NCI-H82 treated with DMSO at 0.1 percent for 48 hours (cell line): ENCODE measurements at regions not wholly inside any gene's neighbourhood (a gene's known extent, or its start where the extent isn't known, plus 50 kb on each side); places are given as distances from the start of the nearest gene placed in this dataset.

Source experiments
- DNase-seq: peaks from one replicate; lab custom pipeline; 2025; ENCODE audit not compliant: unreplicated experiment; lab: John Stamatoyannopoulos, UW

DNA sequence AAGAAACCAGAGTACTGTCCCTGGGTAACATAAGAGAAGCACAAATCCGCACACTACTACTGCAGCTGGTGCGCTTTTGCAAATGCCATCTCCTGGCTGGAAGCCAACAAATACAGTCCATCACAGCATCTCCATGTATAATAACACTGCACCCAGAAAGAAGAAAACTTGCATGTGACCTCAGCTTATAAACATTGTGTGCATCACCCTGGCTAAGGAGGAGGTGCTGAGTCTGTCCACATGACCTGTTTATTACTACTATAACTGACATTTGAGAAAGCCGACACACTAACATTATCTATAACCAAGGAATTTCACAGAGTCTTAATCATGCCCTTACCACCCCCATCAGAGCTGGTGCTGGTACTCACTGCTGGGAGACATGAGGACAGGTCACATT lies 516.8 kb downstream of the CFAP47 start:
- no peak for DNase-seq

DNA sequence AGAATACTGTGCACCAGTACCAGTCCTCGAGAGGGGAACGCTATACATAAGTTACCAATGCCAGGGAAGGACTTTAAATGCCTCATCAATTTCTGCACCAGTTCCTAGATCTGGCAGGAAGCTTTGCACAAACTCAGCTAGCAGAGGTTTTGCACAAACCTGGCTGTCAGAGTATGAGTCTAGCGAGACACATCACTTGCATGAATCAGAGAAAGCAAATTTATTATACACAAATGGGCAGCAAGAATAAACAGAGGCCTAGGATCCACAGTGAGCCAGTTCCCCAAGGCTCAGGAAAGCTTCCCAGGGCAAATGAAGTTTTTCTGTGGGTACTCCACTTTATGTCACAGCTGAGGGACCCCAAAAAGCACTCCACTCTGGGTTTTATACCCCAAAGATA lies 523.5 kb downstream of the CFAP47 start:
- no peak for DNase-seq

DNA sequence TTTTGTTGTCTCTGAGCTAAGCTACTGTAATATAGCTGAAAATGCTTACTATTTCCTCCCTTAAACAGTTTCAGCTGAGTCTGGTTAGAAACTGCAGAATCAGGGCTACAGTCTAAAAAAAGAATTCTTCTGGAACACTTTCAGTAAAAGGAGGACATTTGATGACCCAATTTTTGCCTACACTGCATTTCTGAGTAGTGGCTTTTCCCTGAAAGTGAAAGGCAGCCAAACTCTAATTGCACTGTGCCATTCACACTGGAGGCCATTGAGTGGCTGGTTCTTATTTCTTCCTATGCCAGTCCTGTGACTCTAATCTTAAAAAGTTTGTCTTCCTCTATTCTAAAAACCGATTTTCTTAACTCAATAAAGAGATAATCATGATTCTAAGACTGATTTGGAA lies 526.0 kb downstream of the CFAP47 start:
- no peak for DNase-seq

DNA sequence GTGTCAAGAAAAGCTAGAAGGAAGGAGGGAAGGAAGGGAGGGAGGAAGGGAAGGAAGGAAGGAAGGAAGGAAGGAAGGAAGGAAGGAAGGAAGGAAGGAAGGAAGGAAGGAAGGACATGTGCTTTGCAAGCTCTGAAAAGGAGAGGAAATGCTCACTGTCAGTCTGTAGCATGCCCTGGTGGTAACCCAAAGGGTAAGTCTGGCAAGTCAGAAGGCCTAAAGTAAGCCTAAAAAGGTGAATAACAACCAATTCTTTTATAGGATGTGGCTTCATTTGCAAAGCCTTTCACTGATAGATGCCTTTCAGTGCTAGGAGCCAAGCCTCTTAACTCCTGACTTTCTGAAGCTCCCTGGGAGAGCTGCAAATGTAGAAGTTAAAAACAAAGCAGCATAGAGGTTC lies 542.6 kb downstream of the CFAP47 start:
- no peak for DNase-seq

DNA sequence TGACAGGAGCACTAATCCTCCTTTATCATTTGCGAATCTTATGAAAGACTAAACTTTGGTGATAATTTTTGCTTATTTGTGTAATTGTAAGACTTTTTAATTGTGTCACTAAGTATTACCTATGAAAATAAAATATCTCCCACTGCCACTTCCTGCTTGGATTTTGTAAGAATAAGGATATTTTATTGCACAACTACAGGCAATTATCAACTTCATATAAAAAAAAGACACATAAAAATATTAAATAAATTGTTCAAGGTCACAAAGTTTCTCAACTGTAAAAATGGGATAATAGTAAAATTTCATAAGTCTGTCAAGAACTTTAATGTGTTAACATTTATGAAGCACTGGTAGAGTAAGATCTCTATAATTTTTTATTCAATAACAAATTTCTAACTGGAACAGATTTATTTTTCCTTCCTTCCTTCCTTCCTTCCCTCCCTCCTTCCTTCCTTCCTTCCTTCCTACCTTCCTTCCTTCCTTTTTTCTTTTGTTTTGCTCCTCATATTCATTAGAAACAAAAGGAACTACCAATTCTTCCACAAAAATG lies 527.6 kb upstream of the FAM47C start:
- no peak for DNase-seq

DNA sequence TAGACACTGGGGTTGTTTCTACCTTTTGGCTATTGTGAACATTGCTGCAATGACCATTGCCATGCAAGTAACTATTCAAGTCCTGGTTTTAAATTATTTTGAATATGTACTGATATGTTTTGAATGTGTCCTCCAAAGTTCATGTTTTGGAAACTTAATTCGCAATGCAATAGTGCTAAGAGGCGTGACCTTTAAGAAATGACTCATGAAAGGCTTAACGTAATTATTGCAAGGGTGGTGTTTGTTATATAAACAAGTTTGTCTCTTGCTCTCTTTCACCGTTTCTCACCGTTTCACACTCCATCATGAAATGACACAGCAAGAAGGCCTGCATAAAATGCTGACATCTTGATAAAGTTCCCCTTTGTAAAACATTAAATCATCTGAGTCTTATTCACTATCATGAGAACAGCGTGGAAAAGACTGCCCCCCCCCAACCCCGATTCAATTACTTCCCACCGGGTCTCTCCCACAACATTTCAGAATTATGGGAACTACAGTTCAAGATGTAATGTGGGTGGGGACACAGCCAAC lies 506.9 kb upstream of the FAM47C start:
- DNase-seq, result no peak

DNA sequence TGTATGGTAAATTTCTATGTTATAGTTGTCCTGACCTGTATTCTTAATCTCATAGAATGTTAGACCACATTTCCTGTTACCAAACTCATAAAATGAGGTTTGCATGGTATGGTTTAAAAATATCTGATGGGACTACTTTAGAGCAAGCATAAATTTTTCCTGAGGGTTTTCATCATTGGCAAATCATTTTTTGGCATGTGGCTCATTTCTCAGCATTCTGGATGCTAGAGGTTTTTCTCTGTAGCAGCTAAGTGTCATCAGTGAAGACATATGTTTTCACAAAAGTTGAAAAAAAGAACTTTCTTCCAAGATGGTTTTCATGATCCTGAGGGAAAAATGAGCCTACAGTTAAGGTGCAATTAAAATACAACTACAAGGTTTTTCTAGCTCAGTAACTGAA lies 503.5 kb upstream of the FAM47C start:
- no peak for DNase-seq

DNA sequence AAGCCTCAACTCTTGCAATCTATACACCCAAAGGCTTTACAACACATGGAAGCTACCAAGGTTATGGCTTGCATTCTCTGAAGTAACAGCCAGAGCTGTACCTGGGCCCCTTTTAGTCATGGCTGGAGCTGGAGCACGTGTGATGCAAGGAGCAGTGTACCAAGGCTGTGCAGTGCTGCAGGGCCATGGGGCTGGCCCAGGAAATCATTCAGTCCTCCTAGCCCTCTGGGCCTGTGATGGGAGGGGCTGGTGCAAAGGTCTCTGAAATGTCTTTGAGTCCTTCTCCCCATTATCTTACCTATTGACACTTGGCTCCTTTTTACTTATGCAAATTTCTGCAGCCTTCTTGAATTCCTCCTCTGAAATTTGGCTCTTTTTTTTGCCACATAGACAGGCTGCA lies 500.1 kb upstream of the FAM47C start:
- no peak for DNase-seq

DNA sequence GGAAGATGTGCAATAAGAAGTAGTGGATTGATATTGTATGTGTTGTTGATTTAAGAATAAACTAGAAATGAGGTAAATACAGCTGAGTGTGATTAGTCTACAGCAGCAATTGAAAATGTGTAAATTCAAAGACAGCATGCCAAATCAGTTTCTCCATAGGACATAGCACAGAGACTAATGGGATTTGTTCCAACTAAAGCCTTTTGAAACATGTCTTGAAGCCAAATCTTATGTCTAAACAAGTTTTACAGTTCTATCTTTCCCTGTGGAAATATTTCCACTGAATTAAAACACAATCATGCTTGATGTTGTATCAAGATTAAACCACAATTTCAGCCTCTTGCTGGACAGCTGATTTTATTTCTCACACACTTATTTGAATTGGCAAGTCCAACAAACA lies 497.4 kb upstream of the FAM47C start:
- DNase-seq, result no peak

DNA sequence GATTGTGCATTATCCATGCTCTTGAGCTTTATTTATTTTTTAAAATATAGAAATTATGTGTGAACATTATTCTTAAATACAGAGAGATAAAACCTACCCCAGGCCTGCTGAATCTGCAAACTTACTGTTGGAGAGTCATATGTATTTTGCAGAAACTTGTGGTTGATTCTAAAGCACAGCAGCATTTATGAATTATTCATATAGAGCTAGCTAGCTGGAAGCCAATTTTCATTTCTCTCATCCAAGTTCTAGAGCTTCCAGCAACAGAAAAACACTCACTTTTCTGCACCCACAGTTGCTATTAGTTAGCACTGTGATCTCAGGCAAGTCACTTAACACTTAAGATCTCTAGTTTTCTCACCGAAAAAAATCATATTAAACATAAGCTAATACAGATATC lies 479.5 kb upstream of the FAM47C start:
- no peak for DNase-seq

DNA sequence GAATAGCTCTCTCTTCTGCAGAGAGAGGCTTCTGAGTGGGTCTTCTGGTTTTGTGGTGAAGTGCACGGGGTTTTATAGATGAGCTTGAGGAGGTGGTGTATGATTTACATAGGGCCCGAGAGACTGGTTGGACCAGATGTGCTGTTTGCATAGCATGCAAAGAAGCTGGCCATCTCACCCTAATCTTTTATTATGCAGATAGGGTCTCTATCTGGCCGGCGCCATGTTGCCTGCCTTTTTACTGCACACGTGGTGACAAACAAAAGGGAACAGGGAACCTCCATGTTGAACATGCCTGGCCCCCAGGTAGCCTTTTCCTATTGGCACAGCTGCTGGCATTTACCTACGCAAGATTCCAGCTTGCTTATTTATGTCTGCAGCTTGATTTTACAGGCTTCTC lies 473.3 kb upstream of the FAM47C start:
- DNase-seq, result no peak

DNA sequence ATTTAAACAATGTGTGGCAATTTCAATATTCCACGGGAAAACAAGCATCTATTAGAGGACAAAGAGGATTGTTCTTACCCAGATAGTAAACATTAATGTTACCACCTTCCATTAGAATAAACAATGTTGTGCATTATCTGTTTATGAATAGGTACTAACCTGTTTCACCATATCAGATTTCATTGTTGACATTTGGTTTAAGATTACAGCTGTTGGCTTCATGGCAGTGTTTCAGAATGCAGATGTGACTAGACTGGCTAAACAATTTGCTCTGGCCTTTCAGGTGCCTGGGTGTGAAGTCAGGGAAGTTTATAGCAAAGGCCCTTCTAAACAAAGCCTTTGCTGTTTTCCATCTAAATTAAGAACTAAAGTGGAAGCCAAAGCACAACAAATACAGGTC lies 464.7 kb upstream of the FAM47C start:
- DNase-seq, result no peak

DNA sequence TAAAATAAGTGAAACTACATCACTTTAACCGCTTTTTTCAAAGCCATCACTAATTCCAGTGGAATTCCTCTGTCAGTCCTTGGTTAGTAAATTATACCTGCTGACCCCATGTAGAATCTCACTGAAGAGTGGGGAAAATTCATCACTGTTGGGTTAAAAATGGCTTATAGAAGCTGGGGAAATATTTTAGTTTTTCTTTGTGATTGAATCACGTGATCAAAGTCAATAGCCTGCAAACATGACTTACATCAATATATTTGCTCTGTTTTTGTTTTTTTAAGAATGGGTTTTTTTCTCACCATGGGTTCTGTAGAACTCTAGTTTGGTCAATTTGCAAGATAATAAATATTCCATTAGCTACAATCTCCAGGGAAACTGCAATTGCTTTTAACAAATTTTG lies 445.2 kb upstream of the FAM47C start:
- no peak for DNase-seq

DNA sequence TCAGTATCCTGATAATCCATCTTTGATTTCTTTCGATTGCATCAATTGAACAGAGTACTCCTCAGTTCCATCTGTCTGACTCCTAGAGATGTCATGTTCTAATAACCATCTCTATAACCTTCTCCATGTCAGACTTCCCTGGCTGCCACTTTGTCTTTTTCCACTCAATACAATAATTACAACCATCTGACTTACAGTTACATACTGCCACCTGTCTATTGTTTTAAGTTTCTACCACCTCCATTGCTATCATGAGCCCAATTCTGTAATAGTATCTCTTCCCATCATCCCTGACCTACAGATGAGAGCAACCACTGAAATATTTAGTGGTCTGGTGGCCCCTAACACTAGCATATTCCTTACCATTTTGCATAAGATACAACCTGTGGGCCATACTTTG lies 439.2 kb upstream of the FAM47C start:
- no peak for DNase-seq

DNA sequence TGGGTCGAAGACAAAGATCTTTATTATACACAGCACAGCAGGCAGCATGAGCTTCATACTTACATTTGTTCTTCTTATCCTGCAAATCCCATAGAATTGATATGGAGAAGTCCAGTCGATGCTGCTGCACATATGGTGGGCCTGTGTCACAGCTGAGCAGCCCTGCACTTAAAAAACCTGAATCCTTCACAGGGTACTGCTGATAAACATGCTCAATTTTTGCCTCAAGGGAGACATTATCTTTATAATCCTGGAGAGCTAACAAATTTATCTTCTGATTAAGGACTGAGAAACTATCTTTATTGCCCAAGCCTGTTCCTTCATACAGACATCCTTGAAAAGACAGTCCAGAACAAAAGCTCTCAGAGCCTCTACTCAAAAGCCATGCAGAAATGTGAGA lies 434.4 kb upstream of the FAM47C start:
- peak; percentile 27 for DNase-seq

DNA sequence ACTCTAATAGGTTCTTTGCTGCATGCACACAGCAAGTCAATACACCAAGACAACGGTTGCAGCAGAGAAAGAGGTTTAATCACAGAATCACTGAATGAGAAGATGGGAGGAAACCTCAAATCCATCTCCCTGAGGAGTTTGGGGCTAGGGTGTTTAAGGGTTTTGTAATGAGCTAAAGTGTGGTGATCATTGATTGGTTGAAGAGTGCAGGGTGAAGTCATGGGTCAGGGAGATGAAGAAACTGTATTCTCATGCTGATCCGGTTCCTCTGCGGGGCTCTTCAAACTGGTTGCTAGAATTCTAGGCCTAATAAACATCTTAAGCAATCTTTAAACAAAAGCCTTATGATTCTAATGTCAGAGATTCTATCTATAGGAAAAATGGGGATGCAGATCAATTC lies 432.5 kb upstream of the FAM47C start:
- peak; percentile 55 for DNase-seq

DNA sequence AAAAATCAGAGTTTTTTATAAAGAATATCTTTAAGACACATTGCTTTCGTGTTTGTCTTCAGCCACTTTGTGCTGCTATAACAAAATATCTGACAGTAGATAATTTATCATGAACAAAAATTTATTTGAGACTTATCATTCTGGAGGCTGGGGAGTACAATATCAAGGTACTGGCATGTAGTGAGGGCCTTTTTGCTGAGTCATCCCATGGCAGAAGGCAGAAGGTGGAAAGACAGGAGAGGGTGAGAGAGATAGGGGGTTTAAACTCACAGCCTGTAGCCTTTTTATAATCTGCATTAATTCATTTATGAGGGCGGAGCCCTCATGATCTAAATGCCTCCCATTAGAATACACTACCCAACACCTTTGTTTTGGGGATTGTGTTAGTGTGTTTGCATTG lies 431.2 kb upstream of the FAM47C start:
- DNase-seq, result no peak

DNA sequence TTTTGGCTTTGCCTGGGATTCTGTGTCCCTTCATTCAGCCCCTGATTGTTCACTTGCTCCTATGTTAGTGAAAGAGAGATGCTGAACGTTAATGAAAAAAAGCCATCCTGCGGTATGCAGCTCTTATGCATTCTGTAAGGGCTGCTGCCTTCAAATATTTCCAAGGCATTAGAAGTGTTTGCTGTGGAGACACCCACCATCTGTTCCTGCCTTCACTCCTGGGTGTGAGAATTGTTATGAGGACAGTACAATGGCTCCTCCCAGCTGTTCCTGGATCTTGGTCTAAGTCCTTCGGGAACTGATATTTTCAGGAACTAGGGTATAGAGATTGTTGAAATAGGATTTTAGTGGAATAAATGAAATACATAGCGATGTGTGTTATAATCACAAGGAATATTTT lies 427.1 kb upstream of the FAM47C start:
- DNase-seq, result peak; percentile 5

DNA sequence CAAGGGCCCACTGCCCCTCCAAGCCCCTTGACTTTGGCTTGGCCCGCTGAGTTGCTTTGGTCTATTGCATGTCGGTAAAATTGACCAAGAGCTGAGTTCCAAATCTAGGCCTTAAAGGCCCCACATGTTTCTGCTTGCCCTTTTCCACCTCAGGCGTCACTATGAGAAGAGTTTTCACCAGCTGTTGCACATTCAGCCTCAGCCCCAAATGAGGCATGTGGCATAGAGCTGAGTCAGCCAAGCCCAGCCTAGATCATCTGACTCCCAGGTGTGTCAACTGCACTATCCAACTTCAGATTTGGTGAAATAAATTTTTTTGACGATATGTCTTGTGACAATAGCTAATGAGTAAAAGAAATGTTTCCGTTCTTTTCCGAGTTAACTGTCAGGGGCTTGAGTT lies 424.5 kb upstream of the FAM47C start:
- DNase-seq, result no peak

DNA sequence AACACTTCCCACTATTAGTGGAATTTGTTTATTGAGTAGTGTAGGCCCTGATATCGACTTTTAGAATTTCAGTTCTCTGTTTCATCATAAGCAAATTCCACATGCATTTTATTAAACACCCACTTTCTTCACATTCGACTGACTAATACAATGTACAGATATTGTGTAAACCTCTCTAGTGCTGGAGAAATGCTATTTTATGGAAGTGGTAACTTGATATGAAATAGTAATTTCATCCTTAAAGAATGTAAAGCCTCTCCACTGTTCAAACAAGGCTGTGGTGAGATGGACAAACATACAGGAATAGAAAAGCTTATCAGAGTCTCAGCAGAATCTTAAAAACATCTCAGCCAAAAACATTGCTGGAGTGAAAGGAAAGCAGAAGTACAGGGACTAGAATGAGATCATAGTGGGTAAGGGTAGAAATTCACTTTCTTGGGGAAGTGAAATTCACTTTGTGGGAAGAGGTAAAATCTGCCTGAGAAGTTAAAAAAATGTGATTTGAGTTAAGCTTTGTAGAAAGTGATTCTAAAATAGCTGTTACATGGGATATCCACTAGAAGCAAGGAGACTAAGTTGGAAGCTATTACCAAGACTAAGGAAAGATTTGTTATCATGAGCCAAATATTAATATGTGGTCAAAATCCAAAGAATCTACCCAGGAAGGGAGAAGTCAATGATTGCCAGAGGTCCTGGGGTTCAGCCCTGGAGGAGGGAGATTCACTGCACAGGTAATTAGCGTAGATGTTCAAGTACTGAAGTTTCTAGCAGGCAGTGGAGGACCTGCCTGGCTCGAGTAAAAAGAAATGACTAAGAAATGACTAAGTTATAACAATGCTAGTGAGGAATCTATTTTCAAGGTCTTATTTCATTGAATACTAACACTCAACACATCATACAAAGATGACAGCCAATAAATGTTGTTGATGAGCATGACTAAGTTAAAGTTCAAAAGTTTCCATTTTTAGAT lies 398.3 kb upstream of the FAM47C start:
- DNase-seq, result no peak

DNA sequence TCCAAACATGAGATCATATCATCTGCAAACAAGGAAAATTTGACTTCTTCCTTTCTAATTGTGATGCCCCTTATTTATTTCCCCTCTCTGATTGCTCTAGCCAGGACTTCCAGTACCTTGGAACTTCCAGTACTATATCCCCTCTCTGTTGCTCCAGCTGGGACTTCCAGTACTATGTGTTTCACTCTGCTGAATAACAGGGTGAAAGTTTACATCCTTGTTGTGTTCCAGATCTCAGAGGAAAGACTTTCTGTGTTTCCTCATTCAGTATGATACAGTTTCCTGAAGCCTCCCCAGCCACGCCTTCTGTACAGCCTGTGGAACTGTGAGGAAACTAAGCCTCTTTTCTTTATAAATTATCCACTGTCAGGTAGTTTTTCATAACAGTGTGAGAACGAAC lies 381.3 kb upstream of the FAM47C start:
- DNase-seq, result no peak

DNA sequence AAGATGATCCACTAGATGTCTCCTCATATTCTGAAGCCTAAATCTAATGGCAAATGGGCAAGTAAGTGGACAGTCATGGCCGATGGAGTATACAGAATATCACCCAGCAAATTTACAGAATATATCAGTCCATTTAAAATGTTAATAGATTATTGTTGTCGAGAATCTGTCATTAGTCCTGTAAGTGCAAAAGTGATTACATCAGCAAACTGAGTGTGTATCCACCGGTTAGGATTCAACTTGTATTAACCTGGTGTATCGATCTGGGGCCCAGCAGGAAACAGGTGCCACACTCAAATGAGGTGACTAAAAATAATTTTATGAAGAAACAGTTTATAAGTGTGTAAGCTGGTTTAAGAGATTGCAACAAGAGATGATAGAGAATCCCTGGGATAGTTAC lies 367.9 kb upstream of the FAM47C start:
- DNase-seq, result no peak

DNA sequence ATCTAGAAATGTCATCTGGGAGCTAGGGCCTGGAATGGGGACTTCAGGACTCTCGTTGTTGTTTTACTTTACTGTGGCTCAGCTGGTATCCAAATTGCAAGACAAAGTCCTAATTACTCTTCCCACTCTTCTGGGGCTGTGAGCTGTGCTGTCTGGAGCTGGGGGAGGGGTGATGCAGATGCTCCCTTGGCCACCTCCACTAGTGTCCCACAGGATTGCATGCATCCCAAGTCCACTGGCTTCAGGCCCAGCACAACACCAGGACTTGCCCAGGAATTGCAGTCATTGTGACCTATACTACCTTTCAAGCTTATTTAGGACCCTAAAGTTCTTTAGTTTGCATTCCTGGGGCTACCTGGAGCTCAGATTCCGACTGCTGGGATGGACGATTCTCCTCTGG lies 366.1 kb upstream of the FAM47C start:
- no peak for DNase-seq
